GM10248 (cell line): ENCODE measurements at regions not wholly inside any gene's neighbourhood (a gene's known extent, or its start where the extent isn't known, plus 50 kb on each side); places are given as distances from the start of the nearest gene placed in this dataset.

Experiments
- CTCF ChIA-PET: fragments of 300-600 bp; sonication (Branson Sonifier 250); formaldehyde crosslinking; extraction: SDS; loops from one replicate; lab custom pipeline; 2021; ENCODE audit warnings: antibody characterized with exemption; lab: Yijun Ruan, JAX
- POLR2A ChIA-PET: fragments of 350-650 bp; sonication (Branson Sonifier 250); formaldehyde crosslinking; extraction: SDS; loops from one replicate; lab custom pipeline; 2020; ENCODE audit warnings: antibody characterized with exemption; lab: Yijun Ruan, JAX
- DNase-seq: peaks from one replicate; pipeline ENCODE4 v3.0.0; 2012; ENCODE audit errors: extremely low spot score
- TF ChIP-seq, protein P1 (sequence below): IDR thresholded peaks from 2 replicates; pipeline ENCODE4 v1.5.1; 2012; ENCODE audit warnings: mild to moderate bottlenecking, low read depth; ENCODE audit errors: extremely low read depth, missing control alignments, control extremely low read depth

DNA sequence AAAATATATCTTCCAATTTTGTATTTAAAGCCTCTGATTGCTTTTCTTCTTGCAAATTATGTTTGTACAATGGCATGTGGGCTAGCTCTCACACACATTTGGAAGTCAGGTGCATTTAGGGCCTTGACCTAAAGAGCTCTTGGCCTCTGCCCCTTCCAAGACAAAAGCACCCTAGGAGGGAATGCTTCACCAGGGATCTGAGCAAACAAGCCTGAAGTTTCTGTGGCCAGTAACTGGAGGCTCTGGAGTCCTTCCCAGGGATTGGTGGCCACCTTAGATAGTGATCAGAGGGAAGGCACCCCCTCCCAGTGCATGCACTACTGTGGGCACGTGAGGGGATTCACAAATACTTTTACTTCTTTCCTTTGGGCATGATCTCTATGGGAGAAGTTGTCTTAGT lies 60.3 kb upstream of the DIPK2B start:
- POLR2A ChIA-PET, result no interaction called here
- CTCF ChIA-PET, result no interaction called here
- TF ChIP-seq, protein P1, sequence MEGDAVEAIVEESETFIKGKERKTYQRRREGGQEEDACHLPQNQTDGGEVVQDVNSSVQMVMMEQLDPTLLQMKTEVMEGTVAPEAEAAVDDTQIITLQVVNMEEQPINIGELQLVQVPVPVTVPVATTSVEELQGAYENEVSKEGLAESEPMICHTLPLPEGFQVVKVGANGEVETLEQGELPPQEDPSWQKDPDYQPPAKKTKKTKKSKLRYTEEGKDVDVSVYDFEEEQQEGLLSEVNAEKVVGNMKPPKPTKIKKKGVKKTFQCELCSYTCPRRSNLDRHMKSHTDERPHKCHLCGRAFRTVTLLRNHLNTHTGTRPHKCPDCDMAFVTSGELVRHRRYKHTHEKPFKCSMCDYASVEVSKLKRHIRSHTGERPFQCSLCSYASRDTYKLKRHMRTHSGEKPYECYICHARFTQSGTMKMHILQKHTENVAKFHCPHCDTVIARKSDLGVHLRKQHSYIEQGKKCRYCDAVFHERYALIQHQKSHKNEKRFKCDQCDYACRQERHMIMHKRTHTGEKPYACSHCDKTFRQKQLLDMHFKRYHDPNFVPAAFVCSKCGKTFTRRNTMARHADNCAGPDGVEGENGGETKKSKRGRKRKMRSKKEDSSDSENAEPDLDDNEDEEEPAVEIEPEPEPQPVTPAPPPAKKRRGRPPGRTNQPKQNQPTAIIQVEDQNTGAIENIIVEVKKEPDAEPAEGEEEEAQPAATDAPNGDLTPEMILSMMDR, result no peak
- DNase-seq, result no peak

DNA sequence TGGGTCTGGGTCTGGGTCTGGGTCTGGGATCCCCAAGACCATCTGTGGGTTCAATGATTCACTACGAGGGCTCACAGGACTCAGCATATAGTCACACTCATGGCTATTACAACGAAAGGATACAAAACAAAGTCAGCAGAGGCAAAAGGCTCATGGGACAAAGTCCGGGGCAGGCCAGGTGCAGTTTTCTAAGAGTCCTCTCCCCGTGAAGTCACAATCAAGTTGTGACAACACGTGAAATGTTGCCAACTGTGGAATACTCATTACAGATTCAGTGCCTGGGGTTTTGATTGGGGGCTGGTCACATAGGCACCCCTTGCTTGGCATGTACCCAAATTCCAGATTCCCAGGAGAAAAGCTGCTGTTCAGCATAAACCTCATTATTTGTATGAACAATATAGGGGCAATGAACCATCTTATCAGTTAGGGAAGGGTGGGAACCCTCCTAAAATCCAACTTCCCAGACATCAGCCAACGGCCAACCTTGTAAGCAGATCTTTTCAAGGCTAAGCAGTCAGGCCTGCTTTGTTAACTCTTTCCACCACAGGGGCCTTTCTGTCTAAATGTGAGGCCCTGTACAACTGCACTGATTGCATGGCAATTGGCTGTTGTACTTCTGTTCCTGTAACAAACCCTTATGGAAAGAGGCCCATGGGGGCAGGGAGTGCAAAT lies 58.2 kb upstream of the DIPK2B start:
- ChIA-PET CTCF (no interaction called here), POLR2A (no interaction called here)
- TF ChIP-seq, protein P1, result no peak
- DNase-seq, result no peak
